HG02840 (cell line): ENCODE measurements at regions not wholly inside any gene's neighbourhood (a gene's known extent, or its start where the extent isn't known, plus 50 kb on each side); places are given as distances from the start of the nearest gene placed in this dataset.

Experiments used
- ATAC-seq: cut with Tn5 transposase; IDR thresholded peaks from one replicate; pipeline ENCODE4 v1.9.1; 2021; ENCODE audit warnings: mild to moderate bottlenecking, moderate library complexity, moderate number of reproducible peaks; ENCODE audit not compliant: unreplicated experiment, low FRiP score

DNA sequence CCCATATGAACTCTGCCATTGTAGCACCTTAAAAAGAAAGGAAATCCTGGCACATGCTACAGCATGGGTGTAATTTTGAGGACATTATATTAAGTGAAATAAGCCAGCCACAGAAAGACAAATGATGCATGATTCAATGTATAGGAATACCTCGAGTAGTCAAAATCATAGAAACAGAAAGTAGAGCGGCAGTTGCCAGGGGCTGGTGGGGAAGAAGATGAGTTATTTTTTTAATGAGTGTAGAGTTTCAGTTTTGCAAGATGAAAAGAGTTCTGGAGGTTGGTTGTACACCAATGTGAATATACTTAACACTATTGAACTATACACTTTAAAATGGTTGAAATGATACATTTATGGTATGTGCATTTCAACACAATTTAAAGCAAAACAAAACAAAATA lies 133.0 kb downstream of the ZDHHC21 start:
- ATAC-seq = no peak

DNA sequence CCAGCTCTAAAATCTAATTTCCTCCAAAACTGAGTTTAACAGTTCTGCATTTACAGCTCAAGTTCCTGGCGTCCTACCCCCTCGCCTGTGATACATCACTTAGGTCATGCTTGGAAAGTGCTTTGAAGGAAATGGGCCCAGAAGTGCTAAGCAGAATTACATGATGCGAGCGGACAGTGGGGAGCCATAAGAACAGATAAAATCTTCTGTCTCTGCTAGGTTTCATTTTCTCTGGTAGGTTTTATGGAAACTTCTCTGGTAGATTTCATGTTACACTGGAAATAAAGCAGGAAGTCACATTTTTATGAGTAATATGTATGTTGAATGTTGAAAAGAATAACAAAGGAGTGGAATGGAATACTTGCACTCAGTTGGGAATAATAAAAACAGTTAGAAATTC lies 138.3 kb downstream of the ZDHHC21 start:
- no peak for ATAC-seq

DNA sequence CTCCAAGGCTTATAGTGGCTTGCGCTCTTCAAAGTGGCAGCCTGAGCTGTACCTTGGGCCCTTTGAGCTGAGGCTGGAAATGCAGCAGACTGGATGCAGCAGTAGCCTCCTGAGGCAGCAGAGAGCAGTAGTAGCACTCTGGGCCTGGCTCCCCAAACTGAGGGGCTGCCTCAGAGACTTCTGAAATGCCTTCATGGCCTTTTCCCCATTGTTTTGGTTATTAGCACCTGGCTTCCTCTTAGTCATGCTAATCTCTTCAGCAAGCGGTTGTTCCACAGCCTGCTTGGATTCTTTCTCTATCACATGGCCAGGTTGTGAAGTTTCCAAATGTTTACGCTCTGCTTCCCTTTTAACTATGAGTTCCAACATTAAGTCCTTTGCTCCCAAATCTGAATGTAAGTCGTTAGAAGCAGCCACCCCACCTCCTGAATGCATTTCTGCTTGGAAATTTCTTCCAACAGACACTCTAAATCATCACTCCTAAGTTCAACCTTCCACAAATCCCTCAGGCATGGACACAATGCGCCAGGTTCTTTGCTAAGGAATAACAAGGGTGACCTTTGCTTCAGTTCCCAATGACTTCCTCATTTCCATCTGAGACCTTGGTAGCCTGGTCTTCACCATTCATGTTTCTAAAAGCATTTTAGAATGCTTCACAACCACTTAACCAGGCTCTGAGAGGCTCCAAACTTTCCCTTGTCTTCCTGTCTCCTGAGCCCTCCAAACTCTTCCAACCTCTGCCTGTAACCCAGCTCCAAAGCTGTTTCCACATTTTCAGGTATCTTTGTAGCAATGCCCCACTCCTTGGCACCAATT lies 145.8 kb downstream of the ZDHHC21 start:
- no peak for ATAC-seq

DNA sequence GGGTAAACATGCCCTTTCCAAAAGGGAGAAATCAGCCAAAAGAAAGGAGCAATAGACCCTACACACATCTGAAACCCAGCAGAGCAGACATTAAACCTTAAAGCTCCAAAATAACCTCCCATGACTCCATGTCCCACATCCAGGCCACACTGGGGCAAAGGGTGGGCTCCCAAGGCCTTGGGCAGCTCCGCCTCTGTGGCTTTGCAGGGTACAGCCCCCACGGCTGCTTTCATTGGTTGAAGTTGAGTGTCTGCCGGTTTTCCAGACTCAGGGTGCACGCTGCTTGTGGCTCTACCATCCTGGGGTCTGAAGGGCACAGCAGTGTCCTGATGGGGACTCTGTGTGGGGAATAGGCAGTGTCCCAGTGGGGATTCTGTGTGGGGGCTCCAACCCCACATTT lies 146.5 kb downstream of the ZDHHC21 start:
- ATAC-seq = no peak

DNA sequence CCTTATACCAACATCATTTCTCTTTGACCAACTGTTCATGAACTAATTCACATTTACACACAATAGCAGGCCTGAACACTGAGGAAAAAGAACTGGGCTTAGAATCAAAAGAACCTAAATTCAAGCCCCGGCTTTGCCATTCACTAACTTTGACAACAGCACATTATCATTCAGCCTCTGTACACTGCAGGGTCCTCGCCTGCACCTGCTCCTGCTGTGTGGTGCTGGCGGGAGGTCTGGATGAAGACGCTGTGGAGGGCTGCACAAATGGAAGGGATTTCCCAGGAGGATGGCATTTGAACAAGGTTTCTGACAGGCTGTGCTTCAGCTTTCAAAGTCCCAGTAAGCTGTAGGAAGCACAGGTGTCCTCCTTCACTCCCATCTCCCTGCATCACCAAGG lies 151.2 kb downstream of the ZDHHC21 start:
- ATAC-seq = no peak

DNA sequence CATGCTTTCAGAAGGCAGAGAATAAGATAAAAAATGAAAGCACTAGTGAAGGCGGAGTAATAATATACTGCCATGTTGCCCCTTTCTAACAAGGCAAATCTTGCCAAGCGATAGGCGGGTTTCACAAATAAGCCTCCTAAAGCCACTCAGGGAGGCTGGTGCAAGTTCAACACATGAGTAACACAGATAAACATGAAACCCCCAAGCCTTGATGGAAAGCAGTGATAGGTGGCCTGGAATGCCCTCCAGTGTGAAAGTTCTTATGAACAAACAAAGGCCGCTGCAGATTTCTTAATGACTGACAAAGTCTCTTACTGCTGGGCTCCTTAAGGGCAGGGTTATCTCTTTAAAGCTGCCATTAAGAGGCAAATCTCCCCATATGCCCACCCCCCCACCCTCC lies 154.7 kb downstream of the ZDHHC21 start:
- no peak for ATAC-seq

DNA sequence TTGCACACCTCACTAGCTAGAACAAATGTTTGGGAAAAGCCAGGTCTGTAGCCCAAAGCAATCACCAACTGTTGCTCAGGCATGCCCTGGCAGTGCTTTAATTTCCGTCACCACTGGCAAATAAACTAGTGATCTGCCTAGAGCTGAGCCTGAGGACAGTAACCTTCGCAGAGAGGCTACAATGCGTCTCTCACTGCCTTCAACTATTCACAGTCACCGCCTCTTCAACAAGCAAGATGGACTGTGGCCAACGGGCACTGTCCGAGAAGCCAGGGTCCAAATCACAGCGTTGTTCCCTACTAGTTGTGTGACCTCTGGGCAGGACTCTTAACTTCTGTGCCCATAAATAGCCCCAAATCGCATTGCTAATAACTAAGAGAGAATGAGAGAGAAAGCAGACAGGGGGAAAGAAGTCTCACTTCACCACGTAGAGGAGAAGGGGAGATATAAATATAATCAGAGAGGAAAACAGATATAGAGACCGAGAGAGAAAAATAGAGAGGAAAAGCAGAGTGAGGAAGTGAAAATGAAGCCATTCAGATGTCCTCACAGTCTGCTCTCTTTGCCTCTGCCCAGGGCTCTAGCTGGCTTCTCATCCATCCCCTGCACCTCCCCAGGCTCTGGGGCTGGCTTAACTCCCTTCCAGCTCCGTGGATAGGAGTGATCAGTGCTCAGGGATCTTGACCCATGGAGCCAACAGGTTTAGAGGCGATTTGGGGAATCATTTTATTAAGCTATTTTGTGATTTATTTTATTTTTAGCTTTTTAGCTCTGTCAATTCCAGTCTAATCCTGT lies 157.9 kb downstream of the ZDHHC21 start:
- no peak for ATAC-seq

DNA sequence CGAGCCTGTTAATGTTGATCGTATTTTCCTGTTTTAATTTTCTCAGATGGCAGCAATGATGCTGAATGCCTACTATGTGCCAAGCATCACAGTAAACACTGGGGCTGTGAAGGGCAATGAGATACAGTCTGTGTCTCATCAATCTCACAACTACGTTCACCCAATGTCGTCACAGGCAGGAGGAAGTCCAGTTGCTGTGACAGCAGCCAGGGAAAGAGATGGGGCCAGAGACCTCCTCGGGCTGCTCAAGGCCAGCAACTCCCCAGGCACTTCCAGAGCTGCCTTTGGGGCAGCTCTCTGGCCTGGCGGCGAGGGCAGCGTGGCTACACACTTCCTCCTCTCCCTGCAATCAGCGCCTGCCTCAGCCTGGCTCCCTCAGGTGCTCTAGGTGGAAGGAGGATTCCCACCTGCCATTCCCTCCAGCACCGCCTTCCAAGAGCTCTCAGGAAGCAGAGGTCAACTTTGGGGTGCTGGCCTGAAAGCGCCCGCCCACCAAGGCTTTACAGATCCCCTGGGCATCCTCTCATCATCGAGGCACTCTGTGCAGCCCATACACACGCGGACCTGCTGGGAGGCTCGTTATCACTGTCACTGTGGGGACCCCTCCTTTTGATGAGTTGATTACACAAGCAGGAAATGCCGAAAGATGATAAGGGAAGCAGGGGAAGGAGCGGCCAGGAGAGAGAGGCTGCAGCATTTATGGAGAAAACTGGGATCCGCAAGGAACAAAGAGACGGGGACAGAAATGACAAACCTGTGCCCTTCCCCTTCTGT lies 159.2 kb downstream of the ZDHHC21 start:
- no peak for ATAC-seq

DNA sequence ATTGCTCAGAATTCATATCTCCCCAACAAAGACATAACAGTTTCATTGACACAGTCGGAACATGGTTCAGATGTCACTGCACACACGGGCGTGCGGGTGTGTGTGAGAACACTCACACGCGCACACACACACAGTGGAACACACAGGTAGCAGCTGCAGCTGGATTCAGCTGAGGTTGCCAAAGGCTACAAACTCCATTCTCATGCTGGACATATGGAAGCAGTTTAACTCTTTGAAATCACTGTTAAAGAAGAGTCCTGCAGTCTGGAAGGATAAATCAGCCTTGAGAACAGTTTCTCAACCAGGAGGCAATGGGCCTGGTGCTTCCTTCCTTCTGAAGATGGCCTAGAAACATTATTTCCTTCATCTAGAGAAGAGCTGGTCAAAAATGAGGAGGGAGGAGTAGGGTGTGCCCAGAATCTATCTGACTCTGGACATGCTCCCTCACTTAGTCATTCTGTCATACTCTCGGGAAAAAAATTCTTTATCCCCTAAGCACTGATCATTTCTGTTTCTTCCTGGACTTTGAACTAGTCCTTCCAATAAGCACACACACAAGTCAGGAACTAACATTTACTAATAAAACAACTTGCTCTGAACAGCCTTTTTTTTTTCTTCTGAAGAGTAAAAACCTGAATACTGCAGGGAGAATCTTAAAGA lies 160.6 kb downstream of the ZDHHC21 start:
- ATAC-seq = no peak

DNA sequence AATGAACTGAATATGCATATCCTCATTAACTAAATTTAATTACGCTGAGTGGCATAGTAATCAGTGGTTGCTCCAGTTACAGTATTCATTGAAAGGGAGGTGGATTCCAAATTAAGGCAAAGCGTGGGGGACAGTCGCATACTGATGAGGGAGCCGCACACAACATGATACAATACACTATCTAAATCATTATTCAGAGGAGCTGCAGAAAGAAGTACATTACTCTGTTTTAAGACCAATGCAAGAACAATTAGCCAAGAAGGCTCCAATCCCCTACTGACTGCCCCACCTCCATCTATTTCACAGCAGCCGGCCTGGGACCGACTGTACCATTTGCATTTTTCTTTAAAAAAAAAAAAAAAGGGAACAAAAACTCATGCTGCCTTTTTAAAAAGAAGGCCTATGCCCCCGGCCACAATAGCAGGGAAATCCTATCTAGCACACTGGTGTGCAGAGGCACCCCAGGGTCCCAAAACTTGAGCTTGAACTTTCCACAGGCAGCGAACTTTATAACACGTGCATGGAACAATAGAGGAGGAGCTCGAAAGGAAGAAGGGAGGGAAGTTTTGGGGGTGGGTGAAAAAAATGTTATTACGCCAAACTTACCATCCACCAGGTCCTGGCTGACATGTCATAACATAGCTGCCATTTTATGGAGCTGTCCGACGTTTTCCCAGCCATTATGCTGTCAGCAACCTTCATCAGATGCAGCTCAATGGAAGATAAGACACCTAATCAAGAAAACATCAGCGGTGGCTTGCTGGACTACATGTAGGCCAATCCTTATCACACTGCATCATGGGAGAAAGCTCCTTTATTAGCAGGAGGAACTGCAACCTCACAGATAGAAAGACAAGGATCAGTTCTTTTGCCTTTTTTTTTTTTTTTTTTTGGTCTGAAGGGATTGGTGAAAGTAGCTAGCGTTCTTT lies 161.6 kb downstream of the ZDHHC21 start:
- no peak for ATAC-seq

DNA sequence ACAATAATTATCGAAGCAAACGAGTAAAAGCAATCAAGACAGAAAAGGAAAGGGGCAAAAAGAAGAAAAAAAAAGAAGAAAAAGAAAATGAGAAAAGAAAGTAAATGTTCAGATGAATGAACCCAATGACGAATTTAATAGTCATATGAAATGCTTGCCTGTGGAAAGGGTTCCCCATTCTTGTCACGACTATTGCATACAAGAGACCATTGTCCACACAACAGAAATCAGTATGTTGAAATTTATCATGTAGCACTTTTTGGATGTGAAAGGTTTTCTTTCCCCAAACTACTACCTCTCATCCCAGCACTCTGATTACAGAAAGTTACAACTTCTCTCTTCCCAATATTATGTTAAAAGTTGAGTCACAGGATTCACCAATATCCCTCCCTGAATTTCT lies 162.4 kb downstream of the ZDHHC21 start:
- ATAC-seq = no peak

DNA sequence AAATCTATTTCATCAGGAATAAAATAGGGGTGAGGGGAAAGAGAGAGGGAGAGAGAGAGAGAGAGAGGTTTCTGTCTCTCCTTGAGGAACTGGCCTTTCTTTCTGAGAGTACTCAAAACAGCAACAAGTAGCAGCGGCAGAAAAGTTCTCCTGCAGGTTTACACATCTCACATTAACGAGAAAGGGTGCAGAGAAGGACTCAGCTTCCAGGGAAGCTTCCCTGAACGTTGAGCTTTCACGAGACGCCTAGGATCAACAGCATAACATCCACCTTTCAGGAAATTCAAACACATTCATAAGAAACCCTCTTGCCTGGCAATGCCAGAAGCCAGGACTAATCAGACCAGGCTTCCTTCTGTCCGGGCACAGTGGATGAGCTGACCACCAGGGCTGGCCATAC lies 162.9 kb downstream of the ZDHHC21 start:
- no peak for ATAC-seq

DNA sequence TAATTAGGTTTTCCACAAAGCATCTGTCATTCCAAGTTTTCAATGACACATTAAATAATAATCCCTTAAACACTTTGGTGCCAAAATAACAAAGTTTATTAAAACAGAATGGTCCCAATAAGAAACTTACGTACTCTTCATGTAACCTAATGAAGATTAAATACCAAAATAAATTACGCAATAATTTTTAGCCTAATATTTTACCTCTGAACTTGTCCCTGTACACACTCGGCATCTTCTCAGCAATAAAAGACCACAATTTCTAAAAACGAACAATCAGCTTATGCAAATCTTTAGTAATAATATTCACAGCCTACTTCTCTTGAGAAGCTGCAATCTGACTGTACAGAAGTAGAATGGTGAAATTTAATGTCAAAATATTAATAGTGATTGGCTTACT lies 163.6 kb downstream of the ZDHHC21 start:
- no peak for ATAC-seq

DNA sequence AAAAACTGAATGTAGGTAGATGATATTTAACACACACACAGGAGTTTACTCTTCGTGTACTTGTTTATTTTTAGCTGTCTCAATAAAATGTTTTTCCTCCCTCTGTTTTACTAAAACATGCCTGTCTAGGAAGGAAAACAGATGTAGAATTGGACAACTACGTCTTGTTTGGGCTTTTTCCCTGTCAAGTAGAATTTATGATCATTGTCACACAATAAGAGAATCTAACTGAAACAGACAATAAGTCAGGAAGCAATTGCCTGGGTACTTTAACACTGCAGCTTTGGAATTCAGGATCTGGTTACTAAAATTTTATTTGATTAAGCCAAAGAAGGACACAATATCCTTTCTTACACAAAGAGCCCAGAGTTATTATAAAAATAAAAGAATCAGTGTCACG lies 164.2 kb downstream of the ZDHHC21 start:
- ATAC-seq = no peak

DNA sequence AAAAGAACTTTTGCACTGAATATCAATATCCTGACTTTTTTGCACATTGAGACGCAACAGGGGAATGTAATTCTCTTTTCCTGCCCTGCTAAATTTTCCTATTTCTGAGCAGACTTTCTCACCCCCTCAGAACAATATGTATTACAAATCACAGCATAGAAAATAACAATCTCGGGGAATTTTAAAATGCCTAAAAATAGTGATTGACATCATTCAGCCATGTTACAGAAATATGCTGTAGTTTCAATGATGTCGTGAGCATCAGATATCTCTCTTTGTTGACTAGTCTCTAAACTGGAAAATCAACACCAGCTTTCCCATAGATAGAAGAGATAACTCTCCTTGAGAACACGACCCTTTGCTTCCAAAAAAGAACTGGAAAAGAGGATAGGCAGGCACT lies 166.7 kb downstream of the ZDHHC21 start:
- ATAC-seq = no peak

DNA sequence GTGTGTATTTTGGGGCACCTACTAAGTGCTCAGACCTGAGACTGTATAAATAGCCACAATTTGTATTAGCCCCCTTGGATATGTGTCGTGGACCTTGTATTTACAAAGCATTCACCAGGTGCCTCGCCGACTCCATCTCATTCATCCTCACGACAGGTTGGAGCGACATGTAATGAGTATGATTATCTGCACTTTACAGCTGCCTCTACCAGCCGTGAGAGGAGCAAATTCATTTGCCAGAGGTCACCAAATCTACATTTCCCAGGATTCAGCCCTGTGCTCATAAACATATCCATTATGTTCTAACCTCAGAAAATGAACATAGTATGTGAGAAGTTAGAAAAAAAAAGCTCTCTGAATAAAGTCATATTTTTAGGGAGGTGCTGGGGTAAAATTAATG lies 167.4 kb downstream of the ZDHHC21 start:
- no peak for ATAC-seq

DNA sequence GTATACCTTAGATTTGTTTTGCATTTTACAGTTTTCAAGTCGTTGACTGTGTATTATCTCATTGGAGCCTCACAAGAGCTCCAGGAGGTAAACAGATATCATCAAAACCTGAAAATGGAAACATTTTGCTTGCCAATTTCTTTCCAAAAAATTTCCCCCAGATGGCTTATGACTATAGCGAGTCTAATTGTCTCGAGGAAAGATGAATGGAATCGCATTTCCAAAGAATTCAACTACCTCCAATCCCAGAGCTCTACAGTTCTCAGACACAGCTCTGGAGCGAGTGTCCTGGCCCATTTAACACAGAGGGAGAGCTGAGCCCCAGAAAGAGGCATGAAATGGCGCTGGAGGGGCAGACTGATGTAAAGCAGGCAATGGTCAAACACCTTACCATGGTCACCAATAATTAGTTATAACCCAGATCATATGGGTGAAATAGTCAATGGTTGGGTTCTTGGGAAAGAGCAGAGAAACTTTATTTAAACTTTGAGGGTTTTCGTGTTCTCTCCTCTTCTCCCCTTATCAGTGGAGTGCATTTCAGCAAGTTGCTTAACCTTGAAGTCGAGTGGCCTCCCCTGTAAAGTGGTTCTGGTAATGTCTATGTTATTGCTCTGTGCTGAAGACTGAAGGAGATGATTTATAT lies 168.2 kb downstream of the ZDHHC21 start:
- no peak for ATAC-seq

DNA sequence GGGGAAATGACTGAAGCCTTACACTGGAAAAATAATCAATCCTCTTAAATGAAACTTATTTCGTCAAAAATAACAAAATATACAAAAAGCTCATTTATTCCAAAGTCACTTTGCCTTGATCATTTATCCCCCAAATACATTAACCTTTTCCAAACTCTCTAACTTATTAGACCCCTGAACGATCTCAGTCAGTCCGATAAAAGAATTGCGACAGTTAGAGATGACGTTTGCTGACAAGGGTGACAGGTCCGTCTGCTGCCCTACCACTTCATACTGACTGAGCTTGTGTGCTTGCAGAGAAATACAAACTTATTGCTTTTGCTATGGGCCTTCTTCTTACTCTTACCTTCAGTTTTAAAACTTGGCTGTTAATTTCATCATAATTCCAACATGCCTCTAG lies 169.7 kb downstream of the ZDHHC21 start:
- no peak for ATAC-seq
